ENCODE measurements at regions not wholly inside any gene's neighbourhood (a gene's known extent, or its start where the extent isn't known, plus 50 kb on each side); places are given as distances from the start of the nearest gene placed in this dataset.

DNA sequence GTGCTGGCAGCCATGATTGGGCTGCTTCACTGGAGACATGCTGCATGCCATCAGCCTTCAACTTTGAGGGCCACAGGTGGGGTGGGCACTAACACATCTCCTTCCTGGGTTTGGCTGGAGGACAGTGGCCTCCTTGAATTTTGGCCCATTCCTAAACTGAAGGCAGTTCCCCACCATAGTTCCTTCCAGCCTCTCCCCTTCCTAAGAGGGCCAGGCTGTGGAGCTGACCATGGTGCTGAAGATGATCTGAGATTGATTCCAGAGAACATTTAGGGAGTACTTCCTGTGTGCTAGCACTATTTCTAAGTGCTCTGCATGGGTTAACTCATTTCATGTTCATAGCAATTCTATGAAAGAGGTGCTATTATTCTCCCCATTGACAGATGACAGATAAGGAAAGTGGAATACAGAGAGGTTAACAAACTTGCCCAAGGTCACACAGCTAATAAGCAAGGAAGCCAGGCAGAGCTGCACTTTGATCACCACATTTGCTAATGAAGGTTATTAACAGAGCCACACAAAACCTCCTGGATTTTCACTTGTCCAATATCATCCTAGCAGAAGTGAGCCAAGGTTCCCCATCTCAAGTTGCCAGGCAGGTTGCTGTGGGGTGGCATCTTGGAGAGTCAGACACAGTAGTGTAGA is 175.3 kb downstream of the ZIC5 start (continued):
- TF ChIP-seq, protein P1, sequence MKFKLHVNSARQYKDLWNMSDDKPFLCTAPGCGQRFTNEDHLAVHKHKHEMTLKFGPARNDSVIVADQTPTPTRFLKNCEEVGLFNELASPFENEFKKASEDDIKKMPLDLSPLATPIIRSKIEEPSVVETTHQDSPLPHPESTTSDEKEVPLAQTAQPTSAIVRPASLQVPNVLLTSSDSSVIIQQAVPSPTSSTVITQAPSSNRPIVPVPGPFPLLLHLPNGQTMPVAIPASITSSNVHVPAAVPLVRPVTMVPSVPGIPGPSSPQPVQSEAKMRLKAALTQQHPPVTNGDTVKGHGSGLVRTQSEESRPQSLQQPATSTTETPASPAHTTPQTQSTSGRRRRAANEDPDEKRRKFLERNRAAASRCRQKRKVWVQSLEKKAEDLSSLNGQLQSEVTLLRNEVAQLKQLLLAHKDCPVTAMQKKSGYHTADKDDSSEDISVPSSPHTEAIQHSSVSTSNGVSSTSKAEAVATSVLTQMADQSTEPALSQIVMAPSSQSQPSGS (CRISPR knock-in tag; IDR thresholded peaks at IDR 0.05; ENCODE audit: borderline replicate concordance, low read depth), result no peak
- TF ChIP-seq, protein P2, sequence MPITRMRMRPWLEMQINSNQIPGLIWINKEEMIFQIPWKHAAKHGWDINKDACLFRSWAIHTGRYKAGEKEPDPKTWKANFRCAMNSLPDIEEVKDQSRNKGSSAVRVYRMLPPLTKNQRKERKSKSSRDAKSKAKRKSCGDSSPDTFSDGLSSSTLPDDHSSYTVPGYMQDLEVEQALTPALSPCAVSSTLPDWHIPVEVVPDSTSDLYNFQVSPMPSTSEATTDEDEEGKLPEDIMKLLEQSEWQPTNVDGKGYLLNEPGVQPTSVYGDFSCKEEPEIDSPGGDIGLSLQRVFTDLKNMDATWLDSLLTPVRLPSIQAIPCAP (CRISPR knock-in tag; IDR thresholded peaks at IDR 0.05), result 0 out of 2 replicates have a peak, but pooled peaks have one; percentile 55
- TF ChIP-seq FOXJ3 (CRISPR knock-in tag; IDR thresholded peaks at IDR 0.05; ENCODE audit: borderline replicate concordance) (no peak), HMGA2 (CRISPR knock-in tag; IDR thresholded peaks at IDR 0.05) (no peak), ELF4 (CRISPR knock-in tag; IDR thresholded peaks at IDR 0.05; ENCODE audit: low read depth) (no peak)
- TF ChIP-seq, protein P3, sequence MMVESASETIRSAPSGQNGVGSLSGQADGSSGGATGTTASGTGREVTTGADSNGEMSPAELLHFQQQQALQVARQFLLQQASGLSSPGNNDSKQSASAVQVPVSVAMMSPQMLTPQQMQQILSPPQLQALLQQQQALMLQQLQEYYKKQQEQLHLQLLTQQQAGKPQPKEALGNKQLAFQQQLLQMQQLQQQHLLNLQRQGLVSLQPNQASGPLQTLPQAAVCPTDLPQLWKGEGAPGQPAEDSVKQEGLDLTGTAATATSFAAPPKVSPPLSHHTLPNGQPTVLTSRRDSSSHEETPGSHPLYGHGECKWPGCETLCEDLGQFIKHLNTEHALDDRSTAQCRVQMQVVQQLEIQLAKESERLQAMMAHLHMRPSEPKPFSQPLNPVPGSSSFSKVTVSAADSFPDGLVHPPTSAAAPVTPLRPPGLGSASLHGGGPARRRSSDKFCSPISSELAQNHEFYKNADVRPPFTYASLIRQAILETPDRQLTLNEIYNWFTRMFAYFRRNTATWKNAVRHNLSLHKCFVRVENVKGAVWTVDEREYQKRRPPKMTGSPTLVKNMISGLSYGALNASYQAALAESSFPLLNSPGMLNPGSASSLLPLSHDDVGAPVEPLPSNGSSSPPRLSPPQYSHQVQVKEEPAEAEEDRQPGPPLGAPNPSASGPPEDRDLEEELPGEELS (CRISPR knock-in tag; IDR thresholded peaks at IDR 0.05), result no peak; the same call in 1 of the 2 replicates

DNA sequence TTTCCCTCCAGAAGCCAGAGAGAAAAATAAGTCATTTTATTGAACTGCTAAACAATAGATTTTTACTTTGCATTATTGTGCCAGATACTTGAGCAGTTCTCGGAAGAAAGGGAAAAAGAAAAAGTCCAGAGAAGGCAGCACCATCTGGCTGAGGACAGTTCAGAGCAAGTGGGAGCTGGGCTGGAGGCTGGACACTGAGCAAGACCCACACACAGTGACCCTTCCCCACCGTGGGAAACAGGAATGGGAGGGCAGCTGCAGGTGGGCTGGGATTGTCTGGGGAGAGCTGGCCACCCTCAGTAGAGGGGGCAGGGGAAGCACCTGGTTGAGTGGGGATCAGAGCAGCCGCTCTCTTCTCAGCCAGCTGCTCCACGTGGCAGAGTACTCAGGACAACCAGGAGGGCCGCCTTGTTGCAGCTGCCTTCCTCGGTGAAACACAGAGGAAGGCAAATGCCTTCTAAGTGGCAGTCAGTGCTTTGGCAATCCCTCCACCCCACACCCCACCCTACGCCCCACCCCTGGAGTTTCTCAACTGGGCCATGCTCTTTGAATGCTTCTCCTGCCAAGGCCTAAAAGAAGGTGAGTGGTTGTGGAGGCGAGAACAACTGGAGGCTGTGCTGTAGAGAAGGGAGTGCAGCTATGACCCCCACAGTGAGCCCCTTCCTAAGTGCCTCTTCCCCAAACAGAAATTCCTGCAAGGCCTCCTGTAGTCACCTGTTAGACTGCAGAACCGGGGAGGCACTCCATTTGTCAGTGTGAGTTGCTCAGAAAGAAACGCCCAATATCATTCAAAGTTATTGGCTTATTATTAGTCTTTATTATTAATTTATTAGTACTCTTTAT is 179.3 kb downstream of the ZIC5 start:
- Mint-ChIP-seq H3K4me1 (peaks cover 31% of the 10 kb centered on the region), H3K27me3 (ENCODE audit: low read depth) (no peaks in the 10 kb centered on the region; the same call in 1 of the 2 replicates), H3K9me3 (peaks cover 14% of the 10 kb centered on the region), H3K4me3 (no peak overlapping the region), H3K36me3 (peaks cover 9% of the 10 kb centered on the region), H3K27ac (no peak overlapping the region)
- POLR2A ChIA-PET, result interaction anchor here (0.6 to 0.7 kb wide), 3 partner anchors 170 to 782 kb away, joined by 3 to 5 read pairs (median 4); no protein-coding TSS in a partner anchor
- CTCF ChIA-PET, result interaction anchor here (0.6 to 0.9 kb wide), 2 partner anchors 8 to 26 kb away, joined by 3 read pairs; no protein-coding TSS in a partner anchor
- ATAC-seq (peak; percentile 82), DNase-seq (ENCODE audit: low spot score) (peak; percentile 24)
- TF ChIP-seq, protein P3 (CRISPR knock-in tag; IDR thresholded peaks at IDR 0.05), result no peak
- TF ChIP-seq ZNF121 (CRISPR knock-in tag; IDR thresholded peaks at IDR 0.05), result peak; percentile 97
- TF ChIP-seq NFE2L1 (CRISPR knock-in tag; IDR thresholded peaks at IDR 0.05), result no peak
- no peak for TF ChIP-seq NFATC4 (CRISPR knock-in tag; IDR thresholded peaks at IDR 0.05)
- TF ChIP-seq, protein P4, sequence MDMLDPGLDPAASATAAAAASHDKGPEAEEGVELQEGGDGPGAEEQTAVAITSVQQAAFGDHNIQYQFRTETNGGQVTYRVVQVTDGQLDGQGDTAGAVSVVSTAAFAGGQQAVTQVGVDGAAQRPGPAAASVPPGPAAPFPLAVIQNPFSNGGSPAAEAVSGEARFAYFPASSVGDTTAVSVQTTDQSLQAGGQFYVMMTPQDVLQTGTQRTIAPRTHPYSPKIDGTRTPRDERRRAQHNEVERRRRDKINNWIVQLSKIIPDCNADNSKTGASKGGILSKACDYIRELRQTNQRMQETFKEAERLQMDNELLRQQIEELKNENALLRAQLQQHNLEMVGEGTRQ (CRISPR knock-in tag; IDR thresholded peaks at IDR 0.05), result 0 out of 2 replicates have a peak, but pooled peaks have one; percentile 17
- TF ChIP-seq ZBTB21 (CRISPR knock-in tag; IDR thresholded peaks at IDR 0.05; ENCODE audit: borderline replicate concordance), result no peak
- no peak for TF ChIP-seq ZNF416 (CRISPR knock-in tag; IDR thresholded peaks at IDR 0.05)
- no peak for TF ChIP-seq SMAD4 (CRISPR knock-in tag; IDR thresholded peaks at IDR 0.05)
- TF ChIP-seq, protein P5, sequence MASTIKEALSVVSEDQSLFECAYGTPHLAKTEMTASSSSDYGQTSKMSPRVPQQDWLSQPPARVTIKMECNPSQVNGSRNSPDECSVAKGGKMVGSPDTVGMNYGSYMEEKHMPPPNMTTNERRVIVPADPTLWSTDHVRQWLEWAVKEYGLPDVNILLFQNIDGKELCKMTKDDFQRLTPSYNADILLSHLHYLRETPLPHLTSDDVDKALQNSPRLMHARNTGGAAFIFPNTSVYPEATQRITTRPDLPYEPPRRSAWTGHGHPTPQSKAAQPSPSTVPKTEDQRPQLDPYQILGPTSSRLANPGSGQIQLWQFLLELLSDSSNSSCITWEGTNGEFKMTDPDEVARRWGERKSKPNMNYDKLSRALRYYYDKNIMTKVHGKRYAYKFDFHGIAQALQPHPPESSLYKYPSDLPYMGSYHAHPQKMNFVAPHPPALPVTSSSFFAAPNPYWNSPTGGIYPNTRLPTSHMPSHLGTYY (CRISPR knock-in tag; IDR thresholded peaks at IDR 0.05), result no peak
- TF ChIP-seq OVOL2 (CRISPR knock-in tag; IDR thresholded peaks at IDR 0.05; ENCODE audit: borderline replicate concordance), result no peak
